ENCODE measurements at regions not wholly inside any gene's neighbourhood (a gene's known extent, or its start where the extent isn't known, plus 50 kb on each side); places are given as distances from the start of the nearest gene placed in this dataset.

DNA sequence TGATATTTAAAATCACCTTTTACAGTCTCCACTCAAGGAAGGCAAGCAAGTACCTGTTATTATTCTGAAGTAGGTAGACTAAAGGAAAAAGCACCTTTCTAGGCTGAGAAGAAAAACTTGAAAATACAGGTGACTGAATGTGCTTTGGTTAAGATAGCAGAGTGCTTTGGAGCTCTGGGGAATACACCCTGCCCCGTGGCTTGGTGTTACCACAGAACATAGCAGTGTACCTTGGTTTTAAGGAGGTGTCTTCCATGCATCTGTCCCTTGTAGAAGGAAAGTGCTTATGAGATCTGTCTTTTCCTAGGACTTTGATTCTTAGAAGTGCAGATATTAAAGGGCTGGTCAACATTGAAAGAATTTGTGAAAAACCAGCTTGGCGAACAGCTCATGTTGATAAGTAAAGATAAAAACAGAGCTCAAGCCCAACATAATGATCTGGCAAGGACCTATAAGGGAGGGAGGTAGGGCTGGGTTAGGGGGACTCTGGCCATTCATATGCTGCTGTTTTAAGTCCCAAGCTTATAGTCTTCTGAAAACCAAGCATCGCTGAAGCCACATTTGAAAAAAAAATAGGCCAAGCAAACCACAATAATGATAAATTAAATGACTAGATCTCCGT is 66.8 kb downstream of the ZNF608 start:
- no peak for TF ChIP-seq TAF1 (IDR thresholded peaks at IDR 0.05; ENCODE audit: borderline replicate concordance, insufficient read depth, low read length)
- TF ChIP-seq REST (IDR thresholded peaks at IDR 0.05; ENCODE audit: insufficient read depth in 1 of 2, low read depth in 2 of 2, low read length in 2 of 2), result no peak
